ENCODE measurements at regions not wholly inside any gene's neighbourhood (a gene's known extent, or its start where the extent isn't known, plus 50 kb on each side); places are given as distances from the start of the nearest gene placed in this dataset.

- TF ChIP-seq CHD7 (IDR thresholded peaks at IDR 0.05; ENCODE audit: insufficient replicate concordance, low read length), result no peak
- no peak for TF ChIP-seq SIN3A (conservative IDR thresholded peaks at IDR 0.05 in 1 of 2, IDR thresholded peaks at IDR 0.05 in 1 of 2; ENCODE audit: low read depth in 1 of 2, low read length in 2 of 2)
- no peak for TF ChIP-seq TEAD4 (IDR thresholded peaks at IDR 0.05; ENCODE audit: low read depth, low read length)
- TF ChIP-seq KDM1A (IDR thresholded peaks at IDR 0.05; ENCODE audit: borderline replicate concordance, low read length), result no peak
- no peak for TF ChIP-seq JUND (IDR thresholded peaks at IDR 0.05; ENCODE audit: low read length)
- TF ChIP-seq RFX5 (IDR thresholded peaks at IDR 0.05; ENCODE audit: borderline replicate concordance, low read depth, low read length), result no peak
- no peak for TF ChIP-seq MAX (IDR thresholded peaks at IDR 0.05)
- no peak for TF ChIP-seq KDM5A (IDR thresholded peaks at IDR 0.05; ENCODE audit: low read length)
- TF ChIP-seq SUZ12 (IDR thresholded peaks at IDR 0.05; ENCODE audit: low read length), result no peak
- no peak for TF ChIP-seq RAD21 (IDR thresholded peaks at IDR 0.05 in 1 of 2, conservative IDR thresholded peaks at IDR 0.05 in 1 of 2; ENCODE audit: low read depth in 2 of 2, low read length in 2 of 2)
These were observed 506.2 kb downstream of the EPM2A start (continued) for GRCh38 chr6:145228962-145229582.

Measured in H1 (cell line).